SK-N-SH treated with all-trans-retinoic acid at 6 μM for 48 hours (cell line): ENCODE measurements at regions not wholly inside any gene's neighbourhood (a gene's known extent, or its start where the extent isn't known, plus 50 kb on each side); places are given as distances from the start of the nearest gene placed in this dataset.

Source experiments
- ATAC-seq: fragments of 200-7000 bp; cut with Tn5 transposase; 3 replicates; pipeline ENCODE4 v1.9.1; 2020; ENCODE audit warnings: mild to moderate bottlenecking, moderate library complexity
- ARNTL ChIP-seq: fragments of 450-650 bp; formaldehyde crosslinking; IDR thresholded peaks from 2 replicates; pipeline ENCODE4 v1.5.0; 2020; ENCODE audit warnings: low read depth, mild to moderate bottlenecking, moderate library complexity, borderline replicate concordance
- BACH2 ChIP-seq: fragments of 250-450 bp; sonication (Bioruptor Pico); IDR thresholded peaks from 2 replicates; pipeline ENCODE4 v1.9.0; 2021; ENCODE audit warnings: mild to moderate bottlenecking, borderline replicate concordance
- CSDC2 ChIP-seq: fragments of 250-450 bp; sonication (Bioruptor Pico); IDR thresholded peaks from 2 replicates; pipeline ENCODE4 v1.5.0; 2020; ENCODE audit warnings: mild to moderate bottlenecking, moderate library complexity
- ESRRG ChIP-seq: fragments of 250-450 bp; sonication (Bioruptor Pico); IDR thresholded peaks from 2 replicates; pipeline ENCODE4 v1.6.1; 2021; ENCODE audit warnings: mild to moderate bottlenecking
- GLIS3 ChIP-seq: fragments of 250-450 bp; sonication (Bioruptor Pico); IDR thresholded peaks from 2 replicates; pipeline ENCODE4 v1.5.0; 2020; ENCODE audit warnings: mild to moderate bottlenecking, moderate library complexity
- ISL1 ChIP-seq: fragments of 250-450 bp; sonication (Bioruptor Pico); IDR thresholded peaks from 2 replicates; pipeline ENCODE4 v2.1.2; 2022; ENCODE audit warnings: mild to moderate bottlenecking, moderate library complexity
- OSR1 ChIP-seq: fragments of 250-450 bp; sonication (Bioruptor Pico); IDR thresholded peaks from 2 replicates; pipeline ENCODE4 v1.8.0; 2022; ENCODE audit warnings: moderate library complexity, mild to moderate bottlenecking, inconsistent platforms
- PPARA ChIP-seq: fragments of 250-450 bp; sonication (Bioruptor Pico); IDR thresholded peaks from 2 replicates; pipeline ENCODE4 v1.5.0; 2020; ENCODE audit warnings: mild to moderate bottlenecking, borderline replicate concordance
- RARB ChIP-seq: fragments of 250-450 bp; sonication (Bioruptor Pico); IDR thresholded peaks from 2 replicates; pipeline ENCODE4 v1.8.0; 2021; ENCODE audit warnings: mild to moderate bottlenecking, moderate library complexity
- SNAI2 ChIP-seq: fragments of 250-450 bp; sonication (Bioruptor Pico); IDR thresholded peaks from 2 replicates; pipeline ENCODE4 v1.5.0; 2020; ENCODE audit warnings: mild to moderate bottlenecking, moderate library complexity
- TCF4 ChIP-seq: fragments of 250-450 bp; sonication (Bioruptor Pico); IDR thresholded peaks from 2 replicates; pipeline ENCODE4 v1.8.0; 2021; ENCODE audit warnings: mild to moderate bottlenecking, moderate library complexity, borderline replicate concordance
- TOX ChIP-seq: fragments of 250-450 bp; sonication (Bioruptor Pico); IDR thresholded peaks from 2 replicates; pipeline ENCODE4 v1.8.0; 2021; ENCODE audit warnings: mild to moderate bottlenecking, moderate library complexity, borderline replicate concordance
- ZC3H10 ChIP-seq: fragments of 250-450 bp; sonication (Bioruptor Pico); IDR thresholded peaks from 2 replicates; pipeline ENCODE4 v1.5.1; 2021; ENCODE audit warnings: mild to moderate bottlenecking, moderate library complexity
- ZFP3 ChIP-seq: fragments of 250-450 bp; sonication (Bioruptor Pico); IDR thresholded peaks from 2 replicates; pipeline ENCODE4 v1.5.0; 2020; ENCODE audit warnings: mild to moderate bottlenecking, moderate library complexity
- ZFP30 ChIP-seq: fragments of 450-650 bp; formaldehyde crosslinking; IDR thresholded peaks from 2 replicates; pipeline ENCODE4 v1.5.0; 2022; ENCODE audit warnings: mild to moderate bottlenecking, moderate library complexity
- ZNF565 ChIP-seq: fragments of 450-650 bp; formaldehyde crosslinking; conservative IDR thresholded peaks from 2 replicates; pipeline ENCODE4 v1.5.0; 2020; ENCODE audit warnings: low read depth, mild to moderate bottlenecking, moderate library complexity
- ZNF70 ChIP-seq: fragments of 450-650 bp; formaldehyde crosslinking; IDR thresholded peaks from 2 replicates; pipeline ENCODE4 v1.5.0; 2020; ENCODE audit warnings: mild to moderate bottlenecking, moderate library complexity
- ZNF8 ChIP-seq: fragments of 450-650 bp; formaldehyde crosslinking; IDR thresholded peaks from 2 replicates; pipeline ENCODE4 v1.5.0; 2020; ENCODE audit warnings: mild to moderate bottlenecking, moderate library complexity
- TF ChIP-seq, protein P1 (sequence below): fragments of 250-450 bp; sonication (Bioruptor Pico); IDR thresholded peaks from 2 replicates; pipeline ENCODE4 v1.5.1; 2021; ENCODE audit warnings: mild to moderate bottlenecking, moderate library complexity
- TF ChIP-seq, protein P2 (sequence below): fragments of 250-450 bp; sonication (Bioruptor Pico); IDR thresholded peaks from 2 replicates; pipeline ENCODE4 v1.5.1; 2020; ENCODE audit warnings: low read depth, mild to moderate bottlenecking, moderate library complexity
- TF ChIP-seq, protein P3 (sequence below): fragments of 250-450 bp; sonication (Bioruptor Pico); IDR thresholded peaks from 2 replicates; pipeline ENCODE4 v1.8.0; 2020; ENCODE audit warnings: mild to moderate bottlenecking, moderate library complexity, borderline replicate concordance
- TF ChIP-seq, protein P4 (sequence below): fragments of 250-450 bp; sonication (Bioruptor Pico); IDR thresholded peaks from 2 replicates; pipeline ENCODE4 v1.5.0; 2020; ENCODE audit warnings: mild to moderate bottlenecking, moderate library complexity
- TF ChIP-seq, protein P5 (sequence below): fragments of 250-450 bp; sonication (Bioruptor Pico); IDR thresholded peaks from 2 replicates; pipeline ENCODE4 v1.8.0; 2021; ENCODE audit warnings: low read depth, mild to moderate bottlenecking, moderate library complexity, borderline replicate concordance

DNA sequence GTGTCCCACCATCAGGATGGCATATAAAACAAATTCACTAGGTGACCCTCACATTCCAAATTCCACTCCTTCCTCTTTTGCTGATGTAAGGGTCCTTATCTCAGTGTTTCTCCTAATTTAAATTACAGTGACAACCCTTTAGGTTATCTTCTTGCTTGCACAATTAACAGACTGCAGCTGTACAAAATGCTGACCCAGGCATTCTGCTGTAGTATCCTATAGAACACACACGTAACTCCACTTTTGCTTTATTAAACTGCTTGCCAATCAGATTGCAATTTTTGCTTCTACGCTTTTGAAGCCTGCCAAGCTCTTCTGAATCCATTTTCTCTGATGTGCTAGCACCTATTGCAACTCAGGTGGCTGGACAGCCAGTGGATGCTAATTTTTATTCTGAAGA is 950.3 kb downstream of the TFAP2A start:
- TF ChIP-seq ARNTL (CRISPR knock-in tag) (no peak), ZC3H10 (no peak), ZNF8 (CRISPR knock-in tag) (no peak), SNAI2 (no peak), GLIS3 (CRISPR knock-in tag) (no peak), OSR1 (CRISPR knock-in tag) (no peak), ZNF70 (no peak), RARB (CRISPR knock-in tag) (no peak), ZFP3 (no peak), BACH2 (CRISPR knock-in tag) (no peak), ISL1 (no peak)
- TF ChIP-seq, protein P1, sequence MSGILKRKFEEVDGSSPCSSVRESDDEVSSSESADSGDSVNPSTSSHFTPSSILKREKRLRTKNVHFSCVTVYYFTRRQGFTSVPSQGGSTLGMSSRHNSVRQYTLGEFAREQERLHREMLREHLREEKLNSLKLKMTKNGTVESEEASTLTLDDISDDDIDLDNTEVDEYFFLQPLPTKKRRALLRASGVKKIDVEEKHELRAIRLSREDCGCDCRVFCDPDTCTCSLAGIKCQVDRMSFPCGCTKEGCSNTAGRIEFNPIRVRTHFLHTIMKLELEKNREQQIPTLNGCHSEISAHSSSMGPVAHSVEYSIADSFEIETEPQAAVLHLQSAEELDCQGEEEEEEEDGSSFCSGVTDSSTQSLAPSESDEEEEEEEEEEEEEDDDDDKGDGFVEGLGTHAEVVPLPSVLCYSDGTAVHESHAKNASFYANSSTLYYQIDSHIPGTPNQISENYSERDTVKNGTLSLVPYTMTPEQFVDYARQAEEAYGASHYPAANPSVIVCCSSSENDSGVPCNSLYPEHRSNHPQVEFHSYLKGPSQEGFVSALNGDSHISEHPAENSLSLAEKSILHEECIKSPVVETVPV (CRISPR knock-in tag) = no peak
- TF ChIP-seq, protein P2, sequence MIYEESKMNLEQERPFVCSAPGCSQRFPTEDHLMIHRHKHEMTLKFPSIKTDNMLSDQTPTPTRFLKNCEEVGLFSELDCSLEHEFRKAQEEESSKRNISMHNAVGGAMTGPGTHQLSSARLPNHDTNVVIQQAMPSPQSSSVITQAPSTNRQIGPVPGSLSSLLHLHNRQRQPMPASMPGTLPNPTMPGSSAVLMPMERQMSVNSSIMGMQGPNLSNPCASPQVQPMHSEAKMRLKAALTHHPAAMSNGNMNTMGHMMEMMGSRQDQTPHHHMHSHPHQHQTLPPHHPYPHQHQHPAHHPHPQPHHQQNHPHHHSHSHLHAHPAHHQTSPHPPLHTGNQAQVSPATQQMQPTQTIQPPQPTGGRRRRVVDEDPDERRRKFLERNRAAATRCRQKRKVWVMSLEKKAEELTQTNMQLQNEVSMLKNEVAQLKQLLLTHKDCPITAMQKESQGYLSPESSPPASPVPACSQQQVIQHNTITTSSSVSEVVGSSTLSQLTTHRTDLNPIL (CRISPR knock-in tag) = no peak
- TF ChIP-seq, protein P3, sequence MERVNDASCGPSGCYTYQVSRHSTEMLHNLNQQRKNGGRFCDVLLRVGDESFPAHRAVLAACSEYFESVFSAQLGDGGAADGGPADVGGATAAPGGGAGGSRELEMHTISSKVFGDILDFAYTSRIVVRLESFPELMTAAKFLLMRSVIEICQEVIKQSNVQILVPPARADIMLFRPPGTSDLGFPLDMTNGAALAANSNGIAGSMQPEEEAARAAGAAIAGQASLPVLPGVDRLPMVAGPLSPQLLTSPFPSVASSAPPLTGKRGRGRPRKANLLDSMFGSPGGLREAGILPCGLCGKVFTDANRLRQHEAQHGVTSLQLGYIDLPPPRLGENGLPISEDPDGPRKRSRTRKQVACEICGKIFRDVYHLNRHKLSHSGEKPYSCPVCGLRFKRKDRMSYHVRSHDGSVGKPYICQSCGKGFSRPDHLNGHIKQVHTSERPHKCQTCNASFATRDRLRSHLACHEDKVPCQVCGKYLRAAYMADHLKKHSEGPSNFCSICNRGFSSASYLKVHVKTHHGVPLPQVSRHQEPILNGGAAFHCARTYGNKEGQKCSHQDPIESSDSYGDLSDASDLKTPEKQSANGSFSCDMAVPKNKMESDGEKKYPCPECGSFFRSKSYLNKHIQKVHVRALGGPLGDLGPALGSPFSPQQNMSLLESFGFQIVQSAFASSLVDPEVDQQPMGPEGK = no peak
- TF ChIP-seq, protein P4, sequence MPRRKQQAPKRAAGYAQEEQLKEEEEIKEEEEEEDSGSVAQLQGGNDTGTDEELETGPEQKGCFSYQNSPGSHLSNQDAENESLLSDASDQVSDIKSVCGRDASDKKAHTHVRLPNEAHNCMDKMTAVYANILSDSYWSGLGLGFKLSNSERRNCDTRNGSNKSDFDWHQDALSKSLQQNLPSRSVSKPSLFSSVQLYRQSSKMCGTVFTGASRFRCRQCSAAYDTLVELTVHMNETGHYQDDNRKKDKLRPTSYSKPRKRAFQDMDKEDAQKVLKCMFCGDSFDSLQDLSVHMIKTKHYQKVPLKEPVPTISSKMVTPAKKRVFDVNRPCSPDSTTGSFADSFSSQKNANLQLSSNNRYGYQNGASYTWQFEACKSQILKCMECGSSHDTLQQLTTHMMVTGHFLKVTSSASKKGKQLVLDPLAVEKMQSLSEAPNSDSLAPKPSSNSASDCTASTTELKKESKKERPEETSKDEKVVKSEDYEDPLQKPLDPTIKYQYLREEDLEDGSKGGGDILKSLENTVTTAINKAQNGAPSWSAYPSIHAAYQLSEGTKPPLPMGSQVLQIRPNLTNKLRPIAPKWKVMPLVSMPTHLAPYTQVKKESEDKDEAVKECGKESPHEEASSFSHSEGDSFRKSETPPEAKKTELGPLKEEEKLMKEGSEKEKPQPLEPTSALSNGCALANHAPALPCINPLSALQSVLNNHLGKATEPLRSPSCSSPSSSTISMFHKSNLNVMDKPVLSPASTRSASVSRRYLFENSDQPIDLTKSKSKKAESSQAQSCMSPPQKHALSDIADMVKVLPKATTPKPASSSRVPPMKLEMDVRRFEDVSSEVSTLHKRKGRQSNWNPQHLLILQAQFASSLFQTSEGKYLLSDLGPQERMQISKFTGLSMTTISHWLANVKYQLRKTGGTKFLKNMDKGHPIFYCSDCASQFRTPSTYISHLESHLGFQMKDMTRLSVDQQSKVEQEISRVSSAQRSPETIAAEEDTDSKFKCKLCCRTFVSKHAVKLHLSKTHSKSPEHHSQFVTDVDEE (CRISPR knock-in tag) = no peak
- ATAC-seq = no peak

DNA sequence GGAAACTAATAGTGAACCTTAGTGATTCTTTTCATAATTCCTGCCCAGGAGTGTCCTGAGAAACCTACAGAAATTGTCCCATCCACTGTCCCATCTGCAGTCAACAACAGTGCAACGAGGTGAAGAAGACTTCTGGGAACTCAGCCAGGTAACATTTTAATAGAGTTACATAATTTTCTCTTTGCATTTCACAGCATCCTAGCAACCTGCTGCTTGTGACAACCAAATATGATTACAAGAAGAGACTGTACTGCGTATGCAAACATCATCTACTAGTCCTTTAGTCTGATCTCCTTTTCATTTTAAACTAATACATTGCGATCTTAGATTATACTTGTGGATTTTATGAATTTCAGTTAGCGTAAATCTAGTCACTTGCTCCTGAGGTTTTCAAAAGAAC is 951.6 kb downstream of the TFAP2A start:
- TF ChIP-seq TOX (no peak), SNAI2 (no peak), BACH2 (CRISPR knock-in tag) (no peak), ISL1 (no peak), ZNF70 (no peak), ESRRG (CRISPR knock-in tag) (no peak), CSDC2 (CRISPR knock-in tag) (no peak), ZC3H10 (no peak), GLIS3 (CRISPR knock-in tag) (no peak), OSR1 (CRISPR knock-in tag) (no peak), ZFP3 (no peak), RARB (CRISPR knock-in tag) (no peak), PPARA (no peak), ZFP30 (no peak), ZNF8 (CRISPR knock-in tag) (no peak)
- TF ChIP-seq, protein P3 = no peak
- TF ChIP-seq, protein P5, sequence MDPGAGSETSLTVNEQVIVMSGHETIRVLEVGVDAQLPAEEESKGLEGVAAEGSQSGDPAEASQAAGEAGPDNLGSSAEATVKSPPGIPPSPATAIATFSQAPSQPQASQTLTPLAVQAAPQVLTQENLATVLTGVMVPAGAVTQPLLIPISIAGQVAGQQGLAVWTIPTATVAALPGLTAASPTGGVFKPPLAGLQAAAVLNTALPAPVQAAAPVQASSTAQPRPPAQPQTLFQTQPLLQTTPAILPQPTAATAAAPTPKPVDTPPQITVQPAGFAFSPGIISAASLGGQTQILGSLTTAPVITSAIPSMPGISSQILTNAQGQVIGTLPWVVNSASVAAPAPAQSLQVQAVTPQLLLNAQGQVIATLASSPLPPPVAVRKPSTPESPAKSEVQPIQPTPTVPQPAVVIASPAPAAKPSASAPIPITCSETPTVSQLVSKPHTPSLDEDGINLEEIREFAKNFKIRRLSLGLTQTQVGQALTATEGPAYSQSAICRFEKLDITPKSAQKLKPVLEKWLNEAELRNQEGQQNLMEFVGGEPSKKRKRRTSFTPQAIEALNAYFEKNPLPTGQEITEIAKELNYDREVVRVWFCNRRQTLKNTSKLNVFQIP (CRISPR knock-in tag) = no peak

DNA sequence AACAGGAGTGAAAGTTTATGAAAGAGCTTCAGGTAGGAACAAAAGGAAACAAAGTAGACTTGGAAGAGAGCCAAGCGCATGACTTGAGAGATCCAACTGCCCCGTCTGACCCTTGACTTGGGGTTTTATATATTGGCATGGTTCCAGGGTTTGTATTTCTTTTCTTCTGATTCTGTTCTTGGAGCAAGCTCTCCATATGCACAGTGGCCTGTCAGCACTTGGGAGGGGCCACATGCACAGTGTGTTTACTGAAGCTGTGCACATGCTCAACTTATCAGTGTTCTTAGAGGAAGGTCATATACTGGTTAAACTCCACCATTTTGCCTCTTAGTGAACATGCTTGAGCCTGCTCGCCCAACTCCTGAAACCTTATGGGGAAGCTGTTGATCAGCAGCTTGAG is 953.7 kb downstream of the TFAP2A start:
- no peak for ATAC-seq
- TF ChIP-seq PPARA = no peak
- no peak for TF ChIP-seq OSR1 (CRISPR knock-in tag)
- no peak for TF ChIP-seq TCF4 (CRISPR knock-in tag)
- TF ChIP-seq, protein P5 (CRISPR knock-in tag) = no peak
- TF ChIP-seq, protein P3 = no peak
- no peak for TF ChIP-seq ARNTL (CRISPR knock-in tag)
- TF ChIP-seq RARB (CRISPR knock-in tag) = no peak
- no peak for TF ChIP-seq ZNF70
- TF ChIP-seq ZNF565 (CRISPR knock-in tag) = no peak
- no peak for TF ChIP-seq ZNF8 (CRISPR knock-in tag)

More for the DNA sequence above, 951.6 kb downstream of the TFAP2A start:
- peak; percentile 75 for ATAC-seq
